IMR-90 (cell line): ENCODE measurements at regions not wholly inside any gene's neighbourhood (a gene's known extent, or its start where the extent isn't known, plus 50 kb on each side); places are given as distances from the start of the nearest gene placed in this dataset.

Source experiments
- ATAC-seq: fragments of 200-7000 bp; cut with Tn5 transposase; 2 replicates; pipeline ENCODE4 v1.9.1; 2020; ENCODE audit warnings: low read depth, mild to moderate bottlenecking, moderate library complexity
- BruUV-seq: library from RNA; stranded (reverse); fragments of 400-500 nt; replicated peaks from 2 replicates; lab custom pipeline; 2021; lab: Mats Ljungman, UMichigan
- CTCF ChIA-PET: fragments of 300-600 bp; formaldehyde crosslinking; extraction: SDS; loops from one replicate; lab custom pipeline; 2021; ENCODE audit warnings: antibody characterized with exemption; lab: Yijun Ruan, JAX
- POLR2A ChIA-PET: fragments of 300-600 bp; sonication (Branson Sonifier 250); formaldehyde crosslinking; loops from one replicate; lab custom pipeline; 2022; ENCODE audit warnings: antibody characterized with exemption; ENCODE audit not compliant: unreplicated experiment; lab: Charles Lee
- DNase-seq: peaks from one replicate; pipeline ENCODE4 v3.0.0; 2013
- H2AFZ ChIP-seq: replicated peaks from 2 replicates; pipeline ENCODE3; 2013; ENCODE audit warnings: low read length, mild to moderate bottlenecking; ENCODE audit not compliant: poor library complexity
- H2AK5ac ChIP-seq: 2 replicates; pipeline ENCODE4 v1.6.1; 2013; ENCODE audit warnings: low read depth, low read length, inconsistent platforms
- H2AK9ac ChIP-seq: replicated peaks from 2 replicates; pipeline ENCODE3; 2013; ENCODE audit warnings: mild to moderate bottlenecking, low read depth, low read length, moderate library complexity; ENCODE audit not compliant: poor library complexity
- H2BK120ac ChIP-seq: 2 replicates; pipeline ENCODE4 v1.6.1; 2013; ENCODE audit warnings: low read depth, low read length, inconsistent platforms
- H2BK15ac ChIP-seq: 3 replicates; pipeline ENCODE4 v1.6.1; 2013; ENCODE audit warnings: low read depth, low read length, inconsistent platforms
- H2BK20ac ChIP-seq: 2 replicates; pipeline ENCODE4 v1.6.1; 2013; ENCODE audit warnings: low read depth, mild to moderate bottlenecking, inconsistent platforms, low read length, moderate library complexity
- H2BK5ac ChIP-seq: 2 replicates; pipeline ENCODE4 v1.6.1; 2013; ENCODE audit warnings: mild to moderate bottlenecking, low read depth, low read length, inconsistent platforms; ENCODE audit not compliant: poor library complexity, severe bottlenecking
- H3K14ac ChIP-seq: replicated peaks from 2 replicates; pipeline ENCODE4 v1.6.1; 2013; ENCODE audit warnings: low read depth, low read length, inconsistent platforms
- H3K18ac ChIP-seq: 2 replicates; pipeline ENCODE4 v1.6.1; 2013; ENCODE audit warnings: low read depth, low read length, control low read depth
- H3K23ac ChIP-seq: 2 replicates; pipeline ENCODE4 v1.6.1; 2013; ENCODE audit warnings: low read depth, low read length, inconsistent platforms
- H3K27ac ChIP-seq: 2 replicates; pipeline ENCODE4 v1.5.1; 2013; ENCODE audit warnings: mild to moderate bottlenecking, control low read depth, low read length; ENCODE audit not compliant: insufficient read depth
- H3K27me3 ChIP-seq: 2 replicates; pipeline ENCODE4 v1.6.1; 2013; ENCODE audit warnings: low read length; ENCODE audit not compliant: control insufficient read depth, insufficient read depth
- H3K36me3 ChIP-seq: 2 replicates; pipeline ENCODE4 v1.6.1; 2013; ENCODE audit warnings: low read length, mixed read lengths; ENCODE audit not compliant: control insufficient read depth, insufficient read depth
- H3K4ac ChIP-seq: 2 replicates; pipeline ENCODE4 v1.6.1; 2013; ENCODE audit warnings: low read depth, low read length, inconsistent platforms
- H3K4me1 ChIP-seq: 2 replicates; pipeline ENCODE4 v1.6.1; 2013; ENCODE audit warnings: low read length, mixed read lengths; ENCODE audit not compliant: control insufficient read depth, insufficient read depth
- H3K4me2 ChIP-seq: 2 replicates; pipeline ENCODE4 v1.6.1; 2013; ENCODE audit warnings: low read depth, mild to moderate bottlenecking, control low read depth, low read length, moderate library complexity
- H3K4me3 ChIP-seq: 2 replicates; pipeline ENCODE4 v1.5.1; 2013; ENCODE audit warnings: low read depth, mild to moderate bottlenecking, control low read depth, low read length, moderate library complexity; ENCODE audit not compliant: insufficient read depth
- H3K56ac ChIP-seq: 2 replicates; pipeline ENCODE4 v1.6.1; 2013; ENCODE audit warnings: low read length, inconsistent platforms; ENCODE audit not compliant: insufficient read depth; ENCODE audit errors: extremely low read depth
- H3K79me1 ChIP-seq, 2 experiments: 2 replicates each; pipeline ENCODE4 v1.6.1; 2013; ENCODE audit warnings: low read length in 2 of 2, inconsistent platforms in 1 of 2, low read depth in 1 of 2
- H3K9ac ChIP-seq: 2 replicates; pipeline ENCODE4 v1.6.1; 2013; ENCODE audit warnings: low read depth, low read length, control low read depth
- H3K9me1 ChIP-seq: 2 replicates; pipeline ENCODE4 v1.6.1; 2013; ENCODE audit warnings: low read length, inconsistent platforms; ENCODE audit not compliant: insufficient read depth
- H3K9me3 ChIP-seq: 2 replicates; pipeline ENCODE4 v1.6.1; 2013; ENCODE audit warnings: low read length; ENCODE audit not compliant: control insufficient read depth, insufficient read depth
- H4K20me1 ChIP-seq: 2 replicates; pipeline ENCODE4 v1.6.1; 2013; ENCODE audit warnings: low read length, inconsistent platforms; ENCODE audit not compliant: insufficient read depth
- H4K5ac ChIP-seq: 2 replicates; pipeline ENCODE4 v1.6.1; 2013; ENCODE audit warnings: mild to moderate bottlenecking, low read depth, low read length, control low read depth
- H4K8ac ChIP-seq, 2 experiments: 2 replicates each; pipeline ENCODE4 v1.6.1; 2013; ENCODE audit warnings: low read depth in 2 of 2, low read length in 2 of 2, control low read depth in 1 of 2, inconsistent platforms in 1 of 2
- H4K91ac ChIP-seq: 2 replicates; pipeline ENCODE4 v1.6.1; 2013; ENCODE audit warnings: low read depth, low read length, inconsistent platforms; ENCODE audit not compliant: insufficient read depth
- BHLHE40 ChIP-seq: fragments of 150-350 bp; IDR thresholded peaks from 2 replicates; pipeline ENCODE4 v1.6.1; 2016; ENCODE audit warnings: mild to moderate bottlenecking, low read depth, low read length
- CEBPB ChIP-seq: IDR thresholded peaks from 2 replicates; pipeline ENCODE4 v1.6.1; 2012; ENCODE audit warnings: low read depth, low read length, improper control_type of control experiment
- FOS ChIP-seq: fragments of 150-350 bp; IDR thresholded peaks from 2 replicates; pipeline ENCODE4 v1.6.1; 2016; ENCODE audit warnings: low read depth, low read length
- MAZ ChIP-seq: IDR thresholded peaks from 2 replicates; pipeline ENCODE4 v1.6.1; 2012; ENCODE audit warnings: low read depth, mild to moderate bottlenecking, low read length, improper control_type of control experiment, moderate library complexity, borderline replicate concordance
- NFE2L2 ChIP-seq: fragments of 150-350 bp; IDR thresholded peaks from 2 replicates; pipeline ENCODE4 v1.6.1; 2016; ENCODE audit warnings: low read depth, mild to moderate bottlenecking, low read length
- POLR2A ChIP-seq: IDR thresholded peaks from 2 replicates; pipeline ENCODE4 v1.6.1; 2012; ENCODE audit warnings: mild to moderate bottlenecking, low read depth, low read length
- RCOR1 ChIP-seq: IDR thresholded peaks from 2 replicates; pipeline ENCODE4 v1.6.1; 2012; ENCODE audit warnings: mild to moderate bottlenecking, low read length, improper control_type of control experiment; ENCODE audit not compliant: insufficient replicate concordance
- WGBS, 2 experiments: methylation state at CpG; one replicate each; pipeline versions ENCODE4 v1.1.5 to v1.1.7; 2013; ENCODE audit warnings: missing lambda C conversion rate in 2 of 2; ENCODE audit not compliant: insufficient read length in 1 of 2; ENCODE audit errors: extremely low coverage in 2 of 2; 5-methylcytosine and 5-hydroxymethylcytosine counted together
- dilution Hi-C: fragments of 300-500 bp; cut with HindIII; formaldehyde crosslinking; loops from one replicate; pipeline ENCODE4 v1.14.3; 2018; ENCODE audit warnings: low sequenced_read_pairs; ENCODE audit not compliant: unreplicated experiment
- in situ Hi-C: fragments of 300-500 bp; cut with MboI; formaldehyde crosslinking; loops from 3 replicates; pipeline ENCODE4 v1.14.3; 2019; ENCODE audit warnings: low sequenced_read_pairs, inconsistent platforms, mixed read lengths
- intact Hi-C: fragments of 100-400 bp; cut with micrococcal nuclease; formaldehyde crosslinking; loops from 2 replicates; pipeline ENCODE4 v1.10.0; 2022

GRCh38 chr12:65649126-65649525 lies 175.2 kb upstream of the HMGA2 start:
- peak overlapping the region; percentile 42 for H3K56ac ChIP-seq
- peak overlapping the region; percentile 96 for H3K14ac ChIP-seq
- H4K20me1 ChIP-seq: no peaks in the 10 kb centered on the region
- H2BK120ac ChIP-seq: peak overlapping the region; percentile 90
- dilution Hi-C loops: no loop called here
- ATAC-seq (peak; percentile 89), DNase-seq (peak; percentile 100)
- H4K91ac ChIP-seq: peak overlapping the region; percentile 49
- peak overlapping the region; percentile 82; the same call in 1 of the 2 replicates for H3K4ac ChIP-seq
- H3K27me3 ChIP-seq: no peaks in the 10 kb centered on the region
- H3K9ac ChIP-seq: no peak overlapping the region
- POLR2A ChIA-PET: no interaction called here
- no TSS peak for BruUV-seq
- H3K18ac ChIP-seq: peak overlapping the region; percentile 99; the same call in 1 of the 2 replicates
- H3K27ac ChIP-seq: no peak overlapping the region
- H3K23ac ChIP-seq: peak overlapping the region; percentile 78; the same call in 1 of the 2 replicates
- H3K9me1 ChIP-seq: peaks cover 4% of the 10 kb centered on the region; the same call in 1 of the 2 replicates
- in situ Hi-C loops: no loop called here
- CTCF ChIA-PET: no interaction called here
- H2BK15ac ChIP-seq: 0 out of 3 replicates have a peak overlapping the region, but pooled peaks have one; percentile 17
- H3K4me1 ChIP-seq: peaks cover 8% of the 10 kb centered on the region
- H3K36me3 ChIP-seq: no peaks in the 10 kb centered on the region
- peak overlapping the region; percentile 24; the same call in 1 of the 2 replicates for H3K4me2 ChIP-seq
- peak overlapping the region; percentile 18 to 91 for H4K8ac ChIP-seq
- no peak overlapping the region for H2AK9ac ChIP-seq
- no CpG with 5 or more reads among the region's 3 CpGs for WGBS, 2 experiments
- no peak overlapping the region for H2AFZ ChIP-seq
- H2BK5ac ChIP-seq: peak overlapping the region; percentile 96
- H2BK20ac ChIP-seq: peak overlapping the region; percentile 95
- peaks cover 3 to 27% of the 10 kb centered on the region in 2 experiments; a peak in 2 of 4 replicates for H3K79me1 ChIP-seq
- H3K9me3 ChIP-seq: no peaks in the 10 kb centered on the region
- no peak overlapping the region; the same call in 1 of the 2 replicates for H2AK5ac ChIP-seq
- TF ChIP-seq NFE2L2: peak; percentile 35; the same call in 1 of the 2 replicates
- peak; percentile 45 for TF ChIP-seq RCOR1
- peak; percentile 96 for TF ChIP-seq FOS
- TF ChIP-seq BHLHE40: no peak
- peak; percentile 50 for TF ChIP-seq CEBPB
- 0 out of 2 replicates have a peak, but pooled peaks have one; percentile 4 for TF ChIP-seq POLR2A
- no peak for TF ChIP-seq MAZ
- H3K4me3 ChIP-seq: no peak overlapping the region
- intact Hi-C loops: no loop called here
- peak overlapping the region; percentile 99; the same call in 1 of the 2 replicates for H4K5ac ChIP-seq
